ENCODE measurements at regions not wholly inside any gene's neighbourhood (a gene's known extent, or its start where the extent isn't known, plus 50 kb on each side); places are given as distances from the start of the nearest gene placed in this dataset.
A peak's percentile ranks its signal among the peaks of the same experiment; 100 is the strongest.

GRCh38 chr4:149296503-149296902, 519.1 kb downstream of the IQCM start:
- Histone ChIP-seq H3K4me3 (no peak overlapping the region), H3K9me3 (replicated peaks) (no peaks in the 10 kb centered on the region), H3K36me3 (no peaks in the 10 kb centered on the region), H3K4me1 (peaks cover 23% of the 10 kb centered on the region), H3K27ac (no peak overlapping the region), H3K27me3 (no peaks in the 10 kb centered on the region)
- peak in 1 of 2 experiments; percentile 42 for DNase-seq

- H3K4me1 ChIP-seq = peaks cover 23% of the 10 kb centered on the region
- DNase-seq = no peak
- no peak overlapping the region; the same call in 1 of the 2 replicates for H3K27ac ChIP-seq
- H3K36me3 ChIP-seq = no peaks in the 10 kb centered on the region
- no peaks in the 10 kb centered on the region for H3K27me3 ChIP-seq
- no peaks in the 10 kb centered on the region for H3K9me3 ChIP-seq (replicated peaks)
- H3K4me3 ChIP-seq = no peak overlapping the region
These were observed 519.6 kb downstream of the IQCM start for GRCh38 chr4:149296084-149296483.

- H3K27ac ChIP-seq = no peak overlapping the region
- H3K4me3 ChIP-seq = no peak overlapping the region
- DNase-seq = no peak
- no peaks in the 10 kb centered on the region for H3K36me3 ChIP-seq
- no peaks in the 10 kb centered on the region for H3K27me3 ChIP-seq
- peaks cover 23% of the 10 kb centered on the region for H3K4me1 ChIP-seq
- H3K9me3 ChIP-seq (replicated peaks) = no peaks in the 10 kb centered on the region
These were observed 521.0 kb downstream of the IQCM start for GRCh38 chr4:149294601-149295000.

GRCh38 chr4:149293046-149293649, 522.5 kb downstream of the IQCM start:
- no peak for DNase-seq
- Histone ChIP-seq H3K36me3 (no peaks in the 10 kb centered on the region), H3K4me3 (no peak overlapping the region), H3K27ac (no peak overlapping the region), H3K27me3 (no peaks in the 10 kb centered on the region), H3K9me3 (replicated peaks) (no peaks in the 10 kb centered on the region), H3K4me1 (peaks cover 23% of the 10 kb centered on the region)

- DNase-seq = peak; percentile 44 to 59
- H3K27ac ChIP-seq = no peak overlapping the region
These were observed 523.1 kb downstream of the IQCM start for GRCh38 chr4:149292425-149293007.

GRCh38 chr4:149291463-149291862, 524.2 kb downstream of the IQCM start:
- peak; percentile 27 to 54 for DNase-seq

More at GRCh38 chr4:149292425-149293007, 523.1 kb downstream of the IQCM start:
- Histone ChIP-seq H3K4me1 (peaks cover 23% of the 10 kb centered on the region), H3K36me3 (no peaks in the 10 kb centered on the region), H3K27me3 (no peaks in the 10 kb centered on the region), H3K9me3 (replicated peaks) (no peaks in the 10 kb centered on the region), H3K4me3 (no peak overlapping the region)

GRCh38 chr4:149280806-149281205, 534.8 kb downstream of the IQCM start:
- peaks cover 24% of the 10 kb centered on the region for H3K4me1 ChIP-seq
- no peak for DNase-seq
- no peaks in the 10 kb centered on the region for H3K36me3 ChIP-seq
- H3K27me3 ChIP-seq = no peaks in the 10 kb centered on the region
- peak overlapping the region; percentile 86 for H3K27ac ChIP-seq
- no peak overlapping the region for H3K4me3 ChIP-seq
- no peaks in the 10 kb centered on the region for H3K9me3 ChIP-seq (replicated peaks)

More at GRCh38 chr4:149291463-149291862, 524.2 kb downstream of the IQCM start:
- H3K27ac ChIP-seq = no peak overlapping the region
- no peaks in the 10 kb centered on the region for H3K36me3 ChIP-seq
- H3K4me3 ChIP-seq = no peak overlapping the region
- no peaks in the 10 kb centered on the region for H3K9me3 ChIP-seq (replicated peaks)
- H3K4me1 ChIP-seq = peaks cover 20% of the 10 kb centered on the region
- H3K27me3 ChIP-seq = no peaks in the 10 kb centered on the region

GRCh38 chr4:149279776-149280175, 535.9 kb downstream of the IQCM start:
- Histone ChIP-seq H3K27me3 (no peaks in the 10 kb centered on the region), H3K4me1 (peaks cover 24% of the 10 kb centered on the region), H3K36me3 (no peaks in the 10 kb centered on the region), H3K9me3 (replicated peaks) (no peaks in the 10 kb centered on the region), H3K27ac (peak overlapping the region; percentile 86), H3K4me3 (no peak overlapping the region; the same call in 1 of the 2 replicates)
- DNase-seq = peak; percentile 56 to 69

GRCh38 chr4:149279331-149279730, 536.3 kb downstream of the IQCM start:
- no peaks in the 10 kb centered on the region for H3K27me3 ChIP-seq
- H3K4me1 ChIP-seq = peaks cover 24% of the 10 kb centered on the region
- no peaks in the 10 kb centered on the region for H3K9me3 ChIP-seq (replicated peaks)
- DNase-seq = peak; percentile 26 to 56
- H3K36me3 ChIP-seq = no peaks in the 10 kb centered on the region
- peak overlapping the region; percentile 86 for H3K27ac ChIP-seq
- no peak overlapping the region; the same call in 1 of the 2 replicates for H3K4me3 ChIP-seq

GRCh38 chr4:149277705-149278104, 537.9 kb downstream of the IQCM start:
- Histone ChIP-seq H3K27ac (no peak overlapping the region), H3K36me3 (no peaks in the 10 kb centered on the region), H3K4me3 (no peak overlapping the region), H3K27me3 (no peaks in the 10 kb centered on the region), H3K4me1 (peaks cover 24% of the 10 kb centered on the region), H3K9me3 (replicated peaks) (no peaks in the 10 kb centered on the region)
- DNase-seq = no peak

- DNase-seq = no peak
- H3K27me3 ChIP-seq = no peaks in the 10 kb centered on the region
- H3K4me1 ChIP-seq = no peaks in the 10 kb centered on the region
- no peak overlapping the region for H3K27ac ChIP-seq
- H3K36me3 ChIP-seq = no peaks in the 10 kb centered on the region
- H3K9me3 ChIP-seq (replicated peaks) = no peaks in the 10 kb centered on the region
- H3K4me3 ChIP-seq = no peak overlapping the region
These were observed 545.8 kb downstream of the IQCM start for GRCh38 chr4:149269835-149270234.

- H3K9me3 ChIP-seq (replicated peaks) = no peaks in the 10 kb centered on the region
- H3K27me3 ChIP-seq = no peaks in the 10 kb centered on the region
- no peaks in the 10 kb centered on the region for H3K4me1 ChIP-seq
- DNase-seq = no peak
- no peak overlapping the region for H3K27ac ChIP-seq
- no peak overlapping the region for H3K4me3 ChIP-seq
- no peaks in the 10 kb centered on the region for H3K36me3 ChIP-seq
These were observed 549.3 kb downstream of the IQCM start for GRCh38 chr4:149266301-149266700.

- H3K36me3 ChIP-seq = no peaks in the 10 kb centered on the region
- no peak overlapping the region for H3K4me3 ChIP-seq
- H3K27me3 ChIP-seq = no peaks in the 10 kb centered on the region
- DNase-seq = no peak
- H3K27ac ChIP-seq = no peak overlapping the region
- no peaks in the 10 kb centered on the region for H3K4me1 ChIP-seq
- no peaks in the 10 kb centered on the region for H3K9me3 ChIP-seq (replicated peaks)
These were observed 550.0 kb downstream of the IQCM start for GRCh38 chr4:149265645-149266044.

GRCh38 chr4:149264093-149264733, 551.4 kb downstream of the IQCM start:
- no peaks in the 10 kb centered on the region for H3K9me3 ChIP-seq (replicated peaks)
- no peaks in the 10 kb centered on the region for H3K4me1 ChIP-seq
- no peaks in the 10 kb centered on the region for H3K36me3 ChIP-seq
- H3K27ac ChIP-seq = no peak overlapping the region
- peak; percentile 12 to 65 for DNase-seq
- no peak overlapping the region for H3K4me3 ChIP-seq
- no peaks in the 10 kb centered on the region for H3K27me3 ChIP-seq

- Histone ChIP-seq H3K9me3 (replicated peaks) (no peaks in the 10 kb centered on the region), H3K4me3 (no peak overlapping the region), H3K36me3 (no peaks in the 10 kb centered on the region), H3K27me3 (no peaks in the 10 kb centered on the region), H3K27ac (no peak overlapping the region), H3K4me1 (no peaks in the 10 kb centered on the region)
- DNase-seq = no peak
These were observed 567.4 kb downstream of the IQCM start for GRCh38 chr4:149248191-149248764.
